Suppressor macrophage (primary cell): ENCODE measurements at regions not wholly inside any gene's neighbourhood (a gene's known extent, or its start where the extent isn't known, plus 50 kb on each side); places are given as distances from the start of the nearest gene placed in this dataset.
A peak's percentile ranks its signal among the peaks of the same experiment; 100 is the strongest.
"Not testable (repeated sequence)": the region's sequence is repeated elsewhere in the genome, so short reads cannot be mapped to it uniquely, and the experiment has no call there.

Experiments
- DNase-seq, 4 experiments: peaks; one replicate each; pipeline ENCODE4 v3.0.0-alpha.2; 2020 to 2022

DNA sequence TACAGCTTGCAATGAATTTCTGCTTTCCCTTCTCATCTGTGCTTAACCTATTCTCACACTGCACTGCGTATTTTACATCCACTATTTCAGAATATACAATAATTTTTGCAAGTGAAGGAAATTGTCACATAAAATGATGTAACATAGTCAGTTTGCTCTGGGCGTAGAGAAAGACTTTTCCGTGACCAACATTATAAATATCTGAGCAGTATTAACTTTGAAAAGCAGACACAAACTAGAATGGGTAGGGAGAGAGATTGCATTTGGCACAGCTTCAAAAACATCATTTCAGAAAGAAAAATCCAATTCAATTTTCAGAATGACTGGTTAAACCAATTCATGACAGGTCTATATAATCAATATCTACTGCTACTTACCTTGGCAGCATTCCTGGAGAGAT, 352.5 kb upstream of the MIR17HG start:
- no peak for DNase-seq

DNA sequence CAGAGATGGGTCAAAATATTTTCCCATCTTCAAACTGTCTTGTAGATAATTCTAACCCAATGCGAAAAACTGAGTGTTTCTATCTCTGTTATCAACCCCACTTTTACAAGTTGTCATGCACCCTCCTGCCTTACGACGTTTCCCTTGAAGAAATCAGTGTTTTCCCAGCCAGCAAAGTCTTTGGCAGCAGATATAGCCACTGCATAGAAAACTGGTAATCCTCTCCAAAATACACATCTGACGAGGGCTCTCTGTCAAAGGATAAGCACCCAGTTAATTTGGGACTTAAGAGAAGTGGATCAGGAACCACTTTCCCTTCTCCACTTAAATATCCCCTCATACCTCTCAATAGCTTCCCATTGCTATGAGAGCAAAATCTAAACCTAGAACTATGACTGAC, 351.9 kb upstream of the MIR17HG start:
- no peak for DNase-seq

DNA sequence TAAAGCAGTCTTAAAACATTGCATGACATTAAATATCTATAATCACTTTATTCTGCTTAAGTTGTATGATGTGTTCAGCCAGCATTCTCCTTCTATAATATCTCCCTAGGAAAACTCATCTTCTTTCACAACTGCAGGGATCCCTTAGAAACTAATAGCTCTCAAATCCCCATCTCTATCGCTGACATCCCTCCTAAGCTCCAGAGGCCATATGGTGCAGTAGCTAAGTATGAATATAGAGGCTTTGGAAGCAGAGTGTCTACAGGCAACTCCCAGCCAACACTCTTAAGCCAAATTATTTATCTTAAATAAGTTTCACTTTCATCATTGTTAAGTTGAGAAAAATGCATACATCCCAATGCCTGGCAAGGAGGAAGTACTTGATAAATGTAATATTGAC, 349.5 kb upstream of the MIR17HG start:
- no peak for DNase-seq

DNA sequence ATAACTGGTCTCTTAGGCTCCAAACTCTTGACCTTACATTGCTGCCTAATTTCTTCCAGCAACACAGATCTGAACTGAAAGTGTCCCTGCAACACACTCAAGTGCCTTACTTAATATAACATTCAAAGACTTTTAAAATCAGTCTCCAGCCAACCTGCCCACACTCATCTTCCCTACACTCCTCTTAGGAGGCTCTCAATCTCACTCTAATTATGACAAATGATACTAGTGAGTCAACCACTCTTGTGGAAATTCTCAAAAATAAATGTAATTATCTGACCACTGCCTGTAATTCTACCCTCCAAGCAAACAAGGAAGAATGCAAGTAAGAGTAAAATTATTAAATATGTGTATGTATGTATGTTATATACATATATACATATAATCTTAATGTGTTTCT, 348.1 kb upstream of the MIR17HG start:
- no peak for DNase-seq

DNA sequence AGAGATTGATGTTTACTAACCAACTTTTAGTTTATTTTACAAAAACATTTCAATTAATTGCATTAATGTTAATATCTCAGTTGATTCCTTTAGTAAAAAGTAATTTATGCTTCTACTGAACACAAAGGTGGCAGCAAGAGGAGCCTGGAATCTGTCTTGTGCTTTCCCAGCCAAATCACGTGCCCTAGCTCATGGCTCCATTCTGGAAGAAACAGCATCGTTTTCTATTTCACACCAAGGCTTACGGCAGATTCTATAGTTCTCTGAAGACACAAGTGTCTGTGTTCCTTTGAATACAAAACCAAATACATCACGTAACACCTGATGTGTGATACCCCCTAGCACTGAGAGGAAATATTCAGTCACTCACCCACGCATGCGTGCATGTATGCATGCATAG, 346.1 kb upstream of the MIR17HG start:
- DNase-seq = no peak

DNA sequence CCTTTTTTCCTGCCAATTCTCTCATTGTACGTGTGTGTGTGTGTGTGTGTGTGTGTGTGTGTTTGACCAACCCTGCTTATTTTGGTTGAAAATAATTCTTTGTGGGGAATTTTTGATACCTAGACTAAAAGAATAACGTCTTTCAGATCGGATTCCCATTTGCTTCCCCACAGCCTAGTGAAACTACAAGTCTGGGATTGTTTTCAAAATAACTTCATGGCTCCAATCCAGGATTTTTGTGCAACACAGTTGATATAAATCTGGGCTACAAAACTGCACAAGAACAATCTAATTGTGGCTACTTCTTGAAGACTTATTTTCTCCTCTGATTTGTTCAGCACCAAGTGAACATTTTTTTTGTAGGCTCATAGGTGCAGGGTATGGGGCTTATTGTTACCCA, 332.8 kb upstream of the MIR17HG start:
- DNase-seq = no peak

- peak; percentile 57 to 69 (median 64) for DNase-seq
Measured at GRCh38 chr13:91017031-91017668, 330.3 kb upstream of the MIR17HG start.

GRCh38 chr13:91017669-91018053, 329.8 kb upstream of the MIR17HG start:
- DNase-seq = peak in 3 of 4 experiments; percentile 4 to 13 (median 6)

DNA sequence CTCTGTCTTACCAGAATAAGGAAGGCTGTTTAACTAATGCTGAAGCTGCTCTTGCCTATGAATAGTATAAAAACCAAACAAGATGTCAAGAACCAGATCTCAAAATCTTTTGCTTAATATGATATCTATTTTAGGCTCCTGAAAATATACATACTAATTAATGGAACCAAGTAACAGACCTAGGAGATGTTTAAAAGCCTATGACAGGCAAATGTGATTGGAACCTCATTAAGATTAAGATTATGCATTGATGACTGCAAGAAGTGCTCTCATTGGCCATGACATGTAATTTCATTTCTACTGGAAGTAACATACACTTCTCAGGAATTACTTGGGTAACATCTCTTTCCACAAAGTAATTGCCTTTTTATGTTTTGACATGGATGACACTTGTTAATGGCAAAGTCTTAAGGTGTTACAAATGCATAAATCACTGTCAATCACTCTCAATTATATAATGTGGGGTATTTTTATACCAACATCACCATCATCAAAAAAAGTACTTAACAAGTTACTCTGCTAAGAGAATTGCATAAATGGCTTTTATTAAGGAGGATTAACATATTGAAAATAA, 326.9 kb upstream of the MIR17HG start:
- no peak for DNase-seq

GRCh38 chr13:91024157-91024792, 323.2 kb upstream of the MIR17HG start:
- no peak for DNase-seq

GRCh38 chr13:91025442-91025841, 322.0 kb upstream of the MIR17HG start:
- no peak for DNase-seq

GRCh38 chr13:91031508-91031907, 316.0 kb upstream of the MIR17HG start:
- DNase-seq = no peak

DNA sequence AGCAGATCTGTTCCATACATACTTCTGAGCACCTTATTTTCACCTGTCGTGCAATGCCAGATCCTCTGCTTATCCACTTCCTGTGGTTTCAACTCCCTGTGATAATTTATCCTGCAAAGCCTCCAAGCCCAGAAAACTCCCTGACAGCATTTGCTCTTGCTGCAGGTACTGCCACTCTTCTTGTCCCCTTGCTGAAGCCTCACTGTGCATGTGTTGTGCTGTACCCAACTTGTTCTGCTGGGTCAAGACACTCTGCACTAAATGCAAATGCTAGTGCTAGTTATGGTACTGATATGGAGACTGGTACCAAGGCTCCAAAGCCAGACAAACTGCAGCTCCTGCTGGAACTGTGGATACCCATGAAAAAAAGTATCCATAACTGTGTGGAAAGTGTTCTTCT, 315.4 kb upstream of the MIR17HG start:
- no peak for DNase-seq

DNA sequence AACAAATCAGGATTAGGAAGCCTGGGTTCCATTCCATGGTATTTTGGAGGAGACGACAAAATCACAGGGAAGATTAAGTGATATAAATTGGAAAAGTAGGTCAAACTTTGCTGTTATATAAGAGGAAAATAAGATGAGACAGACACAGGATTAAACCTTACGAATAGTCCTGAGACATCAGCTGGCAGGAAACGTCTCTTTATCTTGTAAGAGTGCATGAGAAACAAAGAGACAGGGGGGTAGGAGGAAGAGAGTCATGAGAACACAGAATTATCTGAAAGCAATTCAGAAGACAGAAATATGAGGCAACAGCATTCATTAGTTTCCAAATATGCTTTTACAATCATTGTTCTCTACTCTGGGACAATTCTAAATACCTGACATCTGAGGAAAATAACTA, 310.6 kb upstream of the MIR17HG start:
- DNase-seq = no peak

- no peak for DNase-seq
Measured at GRCh38 chr13:91042870-91043269, 304.6 kb upstream of the MIR17HG start.

GRCh38 chr13:91045351-91046034, 302.0 kb upstream of the MIR17HG start:
- DNase-seq = peak in 1 of 4 experiments; percentile 8

DNA sequence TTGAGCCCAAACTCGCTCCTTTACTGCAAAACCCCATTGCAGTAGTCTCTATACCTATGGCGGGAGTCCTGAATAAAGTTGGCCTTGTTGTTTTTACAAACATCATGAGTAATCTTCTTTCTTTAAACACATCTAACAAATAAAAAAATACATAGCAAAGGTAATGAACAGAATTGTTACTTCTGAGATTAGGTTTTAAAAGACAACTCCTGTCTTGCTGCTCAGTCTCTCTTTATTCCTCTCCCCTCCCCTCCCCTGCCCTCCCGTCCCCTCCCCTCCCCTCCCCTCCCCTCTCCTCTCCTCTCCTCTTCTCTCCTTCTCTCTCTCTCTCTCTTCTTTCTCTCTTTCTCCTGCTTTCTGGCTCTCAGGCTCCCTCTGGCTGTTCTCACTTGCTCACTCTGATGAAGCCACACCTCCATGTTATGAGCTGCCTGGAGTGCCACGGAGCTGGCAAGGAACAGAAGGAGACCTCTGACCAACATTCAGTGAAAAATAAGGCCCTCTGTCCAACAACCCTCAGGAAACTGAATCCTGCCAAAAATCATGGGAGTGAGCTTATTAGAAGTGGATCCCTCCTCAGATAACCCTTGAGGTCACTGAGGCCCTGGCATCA, 300.7 kb upstream of the MIR17HG start:
- no peak for DNase-seq

GRCh38 chr13:91050970-91051369, 296.5 kb upstream of the MIR17HG start:
- DNase-seq = no peak

- DNase-seq = no peak
Measured at GRCh38 chr13:91052876-91053275, 294.6 kb upstream of the MIR17HG start.

- no peak for DNase-seq
Measured at GRCh38 chr13:91053318-91054065, 294.0 kb upstream of the MIR17HG start.

DNA sequence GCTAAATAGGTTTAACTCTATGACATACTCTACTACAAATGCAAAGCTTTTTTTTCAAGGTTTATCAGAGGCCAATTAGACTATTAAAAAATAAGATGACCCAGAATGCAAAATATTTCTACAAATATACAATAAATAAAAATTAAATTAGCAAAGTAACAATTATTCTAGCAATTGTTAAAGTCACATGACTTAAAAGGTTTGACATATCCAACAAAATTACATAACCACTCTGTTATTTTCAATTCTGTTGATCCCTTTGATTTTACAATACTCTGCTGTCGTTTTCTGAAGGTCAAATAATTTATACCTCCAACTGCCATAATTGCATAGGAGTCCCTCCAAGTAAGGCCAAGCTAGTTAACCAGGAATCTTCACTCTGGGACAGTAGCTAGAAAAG, 292.6 kb upstream of the MIR17HG start:
- DNase-seq = no peak

GRCh38 chr13:91056746-91057145, 290.7 kb upstream of the MIR17HG start:
- DNase-seq = peak in 1 of 4 experiments; percentile 8

- not testable (repeated sequence) for DNase-seq
Measured at GRCh38 chr13:91057507-91057906, 290.0 kb upstream of the MIR17HG start.
